Fibroblast of skin of back (primary cell): ENCODE measurements at regions not wholly inside any gene's neighbourhood (a gene's known extent, or its start where the extent isn't known, plus 50 kb on each side); places are given as distances from the start of the nearest gene placed in this dataset.
A peak's percentile ranks its signal among the peaks of the same experiment; 100 is the strongest.

Experiments used
- DNase-seq: peaks from one replicate; pipeline ENCODE4 v3.0.0-alpha.2; 2013

DNA sequence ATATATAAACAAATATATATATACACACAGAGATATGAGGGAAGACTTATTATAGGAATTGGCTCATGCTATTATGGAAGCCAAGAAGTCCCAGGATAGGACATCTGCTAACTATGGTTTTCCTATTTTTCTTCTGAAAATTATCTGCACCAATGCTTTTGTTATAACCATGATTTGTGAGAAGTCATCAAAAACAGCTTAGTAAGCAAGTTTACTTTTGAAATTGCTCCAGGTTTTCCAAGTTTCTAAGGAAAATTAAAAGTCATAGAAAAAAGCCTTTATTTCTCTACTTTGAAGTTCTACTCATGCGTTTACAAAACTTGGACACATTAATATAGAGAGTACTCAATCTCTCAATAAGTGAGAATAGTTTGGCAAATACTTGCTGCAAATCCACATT is 213.1 kb downstream of the TRAM1L1 start:
- DNase-seq = no peak

DNA sequence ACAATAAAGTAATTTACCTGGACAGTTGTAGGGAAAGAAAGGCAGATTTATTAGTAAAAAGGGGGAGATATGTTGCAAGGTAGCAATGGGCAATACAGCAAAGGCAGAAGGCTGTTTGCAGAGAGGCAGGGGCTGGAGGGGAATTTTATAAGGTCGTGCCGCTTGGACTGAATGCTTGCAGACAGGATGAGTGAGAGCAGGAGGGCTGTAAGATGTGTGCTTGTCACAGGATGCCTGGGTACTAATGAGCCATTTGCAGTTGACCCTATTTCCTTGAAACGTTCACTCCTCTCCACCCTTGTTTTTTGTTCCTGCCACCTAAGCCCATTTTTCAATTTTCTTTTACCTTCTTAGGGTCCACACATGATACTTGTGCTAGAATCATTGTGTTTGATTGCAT is 214.7 kb downstream of the TRAM1L1 start:
- no peak for DNase-seq

- peak; percentile 80 for DNase-seq
Measured at GRCh38 chr4:116866106-116866505, 219.3 kb downstream of the TRAM1L1 start.

DNA sequence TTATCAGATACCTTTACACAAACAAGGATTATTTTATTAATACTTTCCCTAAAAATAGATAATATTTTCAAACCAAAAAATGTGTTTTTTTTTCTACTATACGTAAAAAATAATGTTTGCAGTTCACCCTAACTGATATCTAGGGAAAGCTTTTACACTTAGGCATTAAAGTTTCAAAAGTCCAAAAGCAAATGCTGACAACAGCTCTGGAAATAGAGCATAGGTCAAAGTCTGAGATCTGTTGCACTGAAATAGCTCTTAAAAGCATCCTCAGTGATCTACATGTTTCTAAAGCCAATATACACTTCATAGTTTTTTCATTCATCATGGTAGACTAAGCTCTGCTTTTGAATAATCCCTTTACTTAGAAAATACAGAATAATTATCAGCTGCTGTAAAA is 222.8 kb downstream of the TRAM1L1 start:
- no peak for DNase-seq

GRCh38 chr4:116860891-116861290 is 224.5 kb downstream of the TRAM1L1 start:
- DNase-seq = no peak

DNA sequence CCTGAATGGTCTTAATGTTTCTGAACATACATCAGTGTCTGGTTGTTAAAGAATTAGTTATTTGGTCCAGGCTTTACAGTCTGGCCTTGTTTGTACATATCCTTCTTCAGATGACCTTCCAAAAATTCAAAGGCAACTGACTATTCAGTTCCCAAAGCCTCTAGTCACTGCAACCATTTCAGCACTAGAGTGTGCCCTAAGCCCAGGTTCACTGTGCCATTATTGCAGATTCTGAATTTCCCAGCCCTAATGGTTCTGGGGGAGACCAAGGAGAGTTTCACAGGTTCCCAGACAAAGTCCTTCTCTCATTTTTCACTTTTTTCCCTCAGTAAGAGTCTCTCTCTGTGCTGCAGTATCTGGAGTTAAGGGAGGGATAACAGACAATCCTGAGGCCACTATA is 235.8 kb downstream of the TRAM1L1 start:
- no peak for DNase-seq

DNA sequence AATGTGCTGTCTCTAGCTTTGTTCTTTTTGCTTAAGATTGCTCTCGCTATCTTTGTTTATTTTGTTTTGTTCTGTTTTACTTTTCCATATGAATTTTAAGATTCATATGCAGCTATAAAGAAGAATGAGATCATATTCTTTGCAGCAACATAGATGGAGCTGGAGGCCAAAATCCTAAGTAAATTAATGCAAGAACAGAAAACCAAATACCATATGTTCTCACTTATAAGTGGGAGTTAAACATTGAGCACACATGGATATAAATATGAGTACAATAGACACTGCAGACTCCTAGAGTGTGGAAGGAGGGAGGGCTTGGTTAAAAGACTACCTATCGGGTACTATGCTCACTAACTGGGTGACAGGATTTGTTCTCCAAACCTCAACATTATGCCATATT is 237.8 kb downstream of the TRAM1L1 start:
- DNase-seq = no peak

DNA sequence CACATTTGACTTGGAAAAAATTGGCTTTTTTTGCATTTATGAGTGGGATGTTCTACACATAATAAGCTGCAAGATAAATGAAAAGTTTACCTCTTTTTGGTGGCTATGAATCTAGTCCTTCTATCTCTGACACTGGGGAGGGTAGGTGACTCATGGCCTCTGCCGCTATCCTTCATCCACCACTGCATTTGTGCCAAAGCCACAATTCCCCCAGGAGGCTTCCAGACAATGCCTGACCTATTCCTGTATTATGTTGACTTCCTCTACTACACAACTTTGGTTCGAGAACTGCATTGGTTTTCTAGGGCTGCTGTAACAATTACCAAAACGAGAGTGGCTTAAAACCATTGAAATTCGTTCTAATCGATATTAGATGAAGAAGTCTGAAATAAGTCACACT is 245.6 kb downstream of the TRAM1L1 start:
- DNase-seq = peak; percentile 91

GRCh38 chr4:116838609-116839008 is 246.8 kb downstream of the TRAM1L1 start:
- no peak for DNase-seq

- no peak for DNase-seq
Measured at GRCh38 chr4:116829187-116829586, 256.2 kb downstream of the TRAM1L1 start.

DNA sequence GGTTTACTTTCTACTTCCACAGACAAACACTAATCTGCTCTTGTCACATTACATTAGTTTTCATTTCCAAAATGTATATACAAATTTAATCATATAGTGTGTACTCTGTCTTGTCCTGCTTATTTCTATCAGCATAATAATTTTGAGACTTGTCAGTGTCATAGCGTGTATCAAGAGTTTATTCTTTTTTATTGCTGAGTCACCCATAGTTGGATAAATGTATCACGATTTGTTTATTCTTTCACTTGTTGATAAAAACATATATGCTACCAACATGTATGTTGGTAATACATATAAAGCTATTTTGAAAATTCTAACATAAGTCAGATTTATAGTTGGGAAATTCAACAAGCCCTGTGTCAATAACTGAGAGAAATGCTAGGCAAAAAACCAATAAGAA is 261.2 kb downstream of the TRAM1L1 start:
- no peak for DNase-seq

DNA sequence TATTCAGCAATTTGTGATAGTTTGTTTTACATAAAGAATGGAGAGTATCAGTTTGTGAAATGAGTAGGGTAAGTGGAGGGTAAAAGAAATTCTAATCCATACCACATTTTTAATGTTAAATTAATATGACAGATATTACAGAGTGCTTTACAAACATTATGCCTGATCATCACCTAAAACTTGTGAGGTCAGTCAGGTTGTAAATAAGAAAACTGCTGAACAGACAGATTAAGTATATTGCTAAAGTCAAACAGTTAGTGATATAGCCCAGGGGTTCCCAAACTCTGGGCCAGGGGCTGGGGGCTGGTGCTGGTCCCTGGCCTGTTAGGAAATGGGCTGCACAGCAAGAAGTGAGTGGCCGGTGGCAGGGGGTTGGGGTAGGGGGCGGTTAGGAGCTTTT is 273.6 kb downstream of the TRAM1L1 start:
- DNase-seq = no peak

DNA sequence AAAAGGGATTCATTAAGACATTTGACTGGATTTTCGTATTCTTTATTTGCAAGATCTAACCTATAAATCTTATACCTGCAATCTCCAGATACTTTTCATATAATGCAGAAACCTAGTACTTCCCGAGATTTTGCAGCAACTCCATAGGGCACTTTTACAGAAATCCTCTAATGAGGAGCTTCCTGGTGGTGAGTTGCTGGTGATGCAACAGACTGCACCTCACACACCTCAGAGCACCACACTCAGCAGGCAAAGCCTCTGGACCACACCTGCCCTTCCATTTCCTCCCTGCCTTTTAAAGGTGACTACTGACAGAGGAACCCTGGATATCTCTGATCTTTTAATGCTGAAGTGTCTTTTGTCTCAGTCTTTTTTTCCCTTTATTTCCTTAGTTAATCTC is 289.4 kb downstream of the TRAM1L1 start:
- no peak for DNase-seq

DNA sequence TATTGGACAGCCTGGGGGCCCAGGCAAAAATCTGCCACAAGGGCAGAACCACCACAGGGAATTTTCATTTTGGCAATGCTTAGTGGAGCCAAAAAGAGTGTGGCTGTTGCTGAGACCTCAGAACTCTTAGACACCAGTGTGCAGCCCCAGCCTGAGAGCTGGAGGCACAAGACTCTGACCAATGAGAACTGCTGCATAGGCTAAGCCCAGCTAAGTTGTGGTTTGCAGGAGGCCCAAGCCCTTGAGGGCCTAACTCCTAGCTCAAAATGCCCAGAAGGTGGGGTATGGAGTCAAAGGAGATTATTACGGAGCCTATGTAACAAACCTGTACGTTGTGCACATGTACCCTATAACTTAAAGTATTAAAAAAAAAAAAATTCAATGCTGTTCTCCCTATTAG is 296.7 kb downstream of the TRAM1L1 start:
- DNase-seq = no peak

DNA sequence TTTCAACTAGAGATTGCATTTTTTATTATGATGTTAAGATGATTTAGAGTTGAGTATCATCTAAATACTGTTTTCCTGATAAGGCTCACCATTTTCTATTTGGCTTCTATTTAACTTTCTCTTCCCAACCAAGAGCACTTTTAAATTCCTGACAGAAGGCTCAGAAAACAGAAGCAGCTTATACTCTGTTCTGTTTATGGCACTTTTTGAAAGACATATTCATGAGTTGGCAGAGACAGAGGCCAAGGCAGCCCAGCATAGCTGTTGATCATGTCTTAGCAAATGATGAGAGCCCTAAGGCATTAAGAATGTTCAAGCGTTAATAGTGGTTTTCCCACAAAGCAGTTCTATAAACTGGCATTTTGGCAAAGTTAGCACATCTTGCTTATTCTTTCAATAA is 330.3 kb downstream of the TRAM1L1 start:
- no peak for DNase-seq

- no peak for DNase-seq
Measured at GRCh38 chr4:116752027-116752426, 333.3 kb downstream of the TRAM1L1 start.

GRCh38 chr4:116736756-116737155 is 348.6 kb downstream of the TRAM1L1 start:
- DNase-seq = no peak

DNA sequence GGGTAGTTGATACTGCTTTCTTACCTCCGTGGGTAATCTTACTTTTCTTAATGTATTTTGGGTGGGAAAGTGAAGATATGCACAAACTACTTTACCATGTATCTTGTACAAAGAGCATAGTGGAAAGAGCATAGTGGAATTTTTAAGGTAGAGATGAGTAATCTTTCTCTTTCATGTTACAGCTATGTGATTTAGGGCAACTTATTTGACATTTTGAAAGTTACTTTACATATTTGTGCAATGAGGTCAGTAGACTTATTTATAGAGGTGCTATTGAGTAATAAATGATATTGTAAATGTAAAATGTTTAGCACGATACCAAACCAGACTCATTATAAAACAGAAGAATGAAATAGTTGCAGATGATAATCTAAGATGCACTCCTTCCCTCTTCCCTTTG is 351.2 kb downstream of the TRAM1L1 start:
- DNase-seq = no peak

- DNase-seq = no peak
Measured at GRCh38 chr4:116733370-116733769, 352.0 kb downstream of the TRAM1L1 start.

- DNase-seq = no peak
Measured at GRCh38 chr4:116726523-116726922, 358.9 kb downstream of the TRAM1L1 start.

- DNase-seq = no peak
Measured at GRCh38 chr4:116724249-116724648, 361.1 kb downstream of the TRAM1L1 start.

GRCh38 chr4:116705466-116705865 is 379.9 kb downstream of the TRAM1L1 start:
- no peak for DNase-seq

- DNase-seq = peak; percentile 1
Measured at GRCh38 chr4:116702949-116703348, 382.4 kb downstream of the TRAM1L1 start.

GRCh38 chr4:116688536-116688935 is 396.8 kb downstream of the TRAM1L1 start:
- DNase-seq = no peak

GRCh38 chr4:116668190-116668589 is 417.2 kb downstream of the TRAM1L1 start:
- no peak for DNase-seq

DNA sequence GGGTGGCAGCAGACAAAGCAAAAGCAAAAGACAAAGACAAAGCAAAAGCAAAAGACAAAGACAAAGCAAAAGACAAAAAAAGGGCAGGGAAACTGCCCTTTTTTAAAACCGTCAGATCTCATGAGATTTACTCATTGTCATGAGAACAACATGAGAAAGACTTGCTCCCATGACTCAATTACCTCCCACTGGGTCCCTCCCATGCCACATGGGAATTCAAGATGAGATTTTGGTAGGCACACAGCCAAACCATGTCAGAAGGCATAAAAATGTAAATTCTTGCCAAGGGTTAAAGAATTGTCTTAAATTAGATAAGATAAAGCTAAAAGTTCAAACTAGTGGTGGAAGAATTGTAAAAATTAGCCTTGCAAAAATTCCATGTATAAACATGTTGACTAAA is 419.7 kb downstream of the TRAM1L1 start:
- peak; percentile 61 for DNase-seq
